Tibial nerve (tissue), 3 donors: ENCODE measurements at regions not wholly inside any gene's neighbourhood (a gene's known extent, or its start where the extent isn't known, plus 50 kb on each side); places are given as distances from the start of the nearest gene placed in this dataset.

Experiments used
- CTCF ChIP-seq, 5 experiments: fragments of 200-600 bp in 3 of 5; fragments of 450-650 bp in 2 of 5; sonication (generic) in 3 of 5; IDR thresholded peaks; one replicate each; pipeline ENCODE4 v1.5.1; 2016 to 2019; ENCODE audit warnings: antibody characterized with exemption in 5 of 5, mild to moderate bottlenecking in 3 of 5, moderate library complexity in 2 of 5
- POLR2A ChIP-seq, 2 donors: fragments of 450-650 bp; IDR thresholded peaks; one replicate each; pipeline ENCODE4 v1.6.1; 2017; ENCODE audit warnings: antibody characterized with exemption in 2 of 2, mild to moderate bottlenecking in 2 of 2, moderate library complexity in 2 of 2

GRCh38 chr9:107960916-107961315 is 471.3 kb upstream of the KLF4 start:
- TF ChIP-seq CTCF (IDR thresholded peaks at IDR 0.05) (no peak), POLR2A (IDR thresholded peaks at IDR 0.05) (no peak)
